ENCODE measurements at regions not wholly inside any gene's neighbourhood (a gene's known extent, or its start where the extent isn't known, plus 50 kb on each side); places are given as distances from the start of the nearest gene placed in this dataset.

DNA sequence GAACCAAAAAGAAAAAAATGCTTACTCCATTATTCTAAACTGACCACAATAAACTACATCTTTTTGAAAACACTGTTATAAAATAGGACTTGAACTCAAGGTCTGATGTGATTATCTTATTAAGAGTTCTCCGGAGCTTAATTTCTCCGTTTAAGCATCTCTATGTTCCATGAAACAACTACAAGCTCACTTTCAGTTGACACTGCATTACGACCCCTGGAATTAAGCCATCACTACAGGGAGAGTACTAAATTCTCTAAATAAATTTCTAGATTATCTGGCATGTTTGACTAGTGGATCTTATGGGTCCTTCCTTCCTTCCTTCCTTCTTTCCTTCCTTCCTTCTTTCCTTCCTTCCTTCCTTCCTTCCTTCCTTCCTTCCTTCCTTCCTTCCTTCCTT is 249.0 kb downstream of the IKZF2 start:
- Histone ChIP-seq H3K4me1 (ENCODE audit: insufficient read depth, low read length) (peaks cover 49% of the 10 kb centered on the region), H2AFZ (ENCODE audit: low read length) (no peak overlapping the region), H3K27ac (ENCODE audit: low read length) (peak overlapping the region; percentile 76), H3K27me3 (ENCODE audit: low read length) (no peaks in the 10 kb centered on the region), H4K20me1 (ENCODE audit: low read length) (no peaks in the 10 kb centered on the region), H3K79me2 (ENCODE audit: low read length) (no peaks in the 10 kb centered on the region), H3K9me2 (replicated peaks; ENCODE audit: low read length) (no peaks in the 10 kb centered on the region), H3K36me3 (ENCODE audit: low read depth, low read length) (no peaks in the 10 kb centered on the region), H3K4me3 (ENCODE audit: low read length) (no peak overlapping the region), H3K9me3 (ENCODE audit: low read length) (no peaks in the 10 kb centered on the region), H3F3A (ENCODE audit: low read length, unreplicated experiment) (peaks cover 10% of the 10 kb centered on the region), H3K4me2 (ENCODE audit: low read length) (no peak overlapping the region), H3K9ac (ENCODE audit: low read length) (0 out of 2 replicates have a peak overlapping the region, but pooled peaks have one; percentile 3)
- CTCF ChIA-PET: no interaction called here
- DNase-seq: no peak
- intact Hi-C loops (cut with micrococcal nuclease): no loop called here
- BruUV-seq (replicated peaks): no TSS peak
- TF ChIP-seq, protein P1, sequence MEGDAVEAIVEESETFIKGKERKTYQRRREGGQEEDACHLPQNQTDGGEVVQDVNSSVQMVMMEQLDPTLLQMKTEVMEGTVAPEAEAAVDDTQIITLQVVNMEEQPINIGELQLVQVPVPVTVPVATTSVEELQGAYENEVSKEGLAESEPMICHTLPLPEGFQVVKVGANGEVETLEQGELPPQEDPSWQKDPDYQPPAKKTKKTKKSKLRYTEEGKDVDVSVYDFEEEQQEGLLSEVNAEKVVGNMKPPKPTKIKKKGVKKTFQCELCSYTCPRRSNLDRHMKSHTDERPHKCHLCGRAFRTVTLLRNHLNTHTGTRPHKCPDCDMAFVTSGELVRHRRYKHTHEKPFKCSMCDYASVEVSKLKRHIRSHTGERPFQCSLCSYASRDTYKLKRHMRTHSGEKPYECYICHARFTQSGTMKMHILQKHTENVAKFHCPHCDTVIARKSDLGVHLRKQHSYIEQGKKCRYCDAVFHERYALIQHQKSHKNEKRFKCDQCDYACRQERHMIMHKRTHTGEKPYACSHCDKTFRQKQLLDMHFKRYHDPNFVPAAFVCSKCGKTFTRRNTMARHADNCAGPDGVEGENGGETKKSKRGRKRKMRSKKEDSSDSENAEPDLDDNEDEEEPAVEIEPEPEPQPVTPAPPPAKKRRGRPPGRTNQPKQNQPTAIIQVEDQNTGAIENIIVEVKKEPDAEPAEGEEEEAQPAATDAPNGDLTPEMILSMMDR (conservative IDR thresholded peaks at IDR 0.05; ENCODE audit: low read depth, low read length): no peak
- TF ChIP-seq EZH2phosphoT487 (IDR thresholded peaks at IDR 0.05; ENCODE audit: borderline replicate concordance, low read length): no peak
- no peak for TF ChIP-seq EZH2 (IDR thresholded peaks at IDR 0.05; ENCODE audit: low read length, unreplicated experiment)
- ATAC-seq: no peak
- POLR2A ChIA-PET (ENCODE audit: unreplicated experiment): no interaction called here

- no peaks in the 10 kb centered on the region for H4K20me1 ChIP-seq (ENCODE audit: low read length)
- H3K9ac ChIP-seq (ENCODE audit: low read length): 0 out of 2 replicates have a peak overlapping the region, but pooled peaks have one; percentile 3
- H3K9me3 ChIP-seq (ENCODE audit: low read length): no peaks in the 10 kb centered on the region
- H3K9me2 ChIP-seq (replicated peaks; ENCODE audit: low read length): no peaks in the 10 kb centered on the region
- intact Hi-C loops (cut with micrococcal nuclease): no loop called here
- DNase-seq (peak; percentile 62), ATAC-seq (peak; percentile 27)
- H3K36me3 ChIP-seq (ENCODE audit: low read depth, low read length): no peaks in the 10 kb centered on the region
- H2AFZ ChIP-seq (ENCODE audit: low read length): peak overlapping the region; percentile 40; the same call in 1 of the 2 replicates
- peak overlapping the region; percentile 76 for H3K27ac ChIP-seq (ENCODE audit: low read length)
- no peak for TF ChIP-seq EZH2 (IDR thresholded peaks at IDR 0.05; ENCODE audit: low read length, unreplicated experiment)
- TF ChIP-seq, protein P1 (conservative IDR thresholded peaks at IDR 0.05; ENCODE audit: low read depth, low read length): no peak
- ChIA-PET CTCF (no interaction called here), POLR2A (ENCODE audit: unreplicated experiment) (no interaction called here)
- peaks cover 9% of the 10 kb centered on the region for H3F3A ChIP-seq (ENCODE audit: low read length, unreplicated experiment)
- H3K79me2 ChIP-seq (ENCODE audit: low read length): no peaks in the 10 kb centered on the region
- H3K4me1 ChIP-seq (ENCODE audit: insufficient read depth, low read length): peaks cover 46% of the 10 kb centered on the region
- peak overlapping the region; percentile 21 for H3K4me2 ChIP-seq (ENCODE audit: low read length)
- H3K4me3 ChIP-seq (ENCODE audit: low read length): no peak overlapping the region
- no TSS peak for BruUV-seq (replicated peaks)
- no peaks in the 10 kb centered on the region for H3K27me3 ChIP-seq (ENCODE audit: low read length)
Measured at GRCh38 chr2:212901604-212902275, 249.7 kb downstream of the IKZF2 start.

DNA sequence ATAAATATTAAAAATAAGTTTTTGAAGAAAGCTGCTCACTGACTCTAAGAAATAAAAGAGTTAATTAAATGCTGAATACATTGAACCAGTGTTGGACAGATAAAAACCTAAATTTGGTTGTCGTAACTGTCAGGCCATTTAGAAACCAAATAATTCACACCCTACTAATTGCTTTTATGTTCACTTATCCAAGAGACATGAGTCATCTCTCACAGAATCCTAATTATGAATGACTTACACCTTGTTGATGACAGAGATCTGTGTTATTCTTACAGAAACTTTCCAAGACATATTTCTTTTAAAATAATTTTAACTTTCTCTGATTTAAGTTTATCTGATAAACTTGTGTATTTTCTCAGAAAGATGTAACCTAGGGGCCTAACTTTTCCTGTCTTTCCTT is 250.7 kb downstream of the IKZF2 start:
- Histone ChIP-seq H3K9ac (ENCODE audit: low read length) (no peak overlapping the region), H3K4me1 (ENCODE audit: insufficient read depth, low read length) (peaks cover 37% of the 10 kb centered on the region), H3K9me2 (replicated peaks; ENCODE audit: low read length) (no peaks in the 10 kb centered on the region), H3K27me3 (ENCODE audit: low read length) (no peaks in the 10 kb centered on the region), H3K9me3 (ENCODE audit: low read length) (no peaks in the 10 kb centered on the region), H3K27ac (ENCODE audit: low read length) (peak overlapping the region; percentile 76; the same call in 1 of the 2 replicates), H3K79me2 (ENCODE audit: low read length) (no peaks in the 10 kb centered on the region), H3K4me3 (ENCODE audit: low read length) (no peak overlapping the region), H3K36me3 (ENCODE audit: low read depth, low read length) (no peaks in the 10 kb centered on the region), H2AFZ (ENCODE audit: low read length) (no peak overlapping the region), H3K4me2 (ENCODE audit: low read length) (no peak overlapping the region), H4K20me1 (ENCODE audit: low read length) (no peaks in the 10 kb centered on the region), H3F3A (ENCODE audit: low read length, unreplicated experiment) (peaks cover 7% of the 10 kb centered on the region)
- no TSS peak for BruUV-seq (replicated peaks)
- CTCF ChIA-PET: no interaction called here
- no peak for TF ChIP-seq EZH2 (IDR thresholded peaks at IDR 0.05; ENCODE audit: low read length, unreplicated experiment)
- TF ChIP-seq, protein P1 (conservative IDR thresholded peaks at IDR 0.05; ENCODE audit: low read depth, low read length): no peak
- no peak for TF ChIP-seq EZH2phosphoT487 (IDR thresholded peaks at IDR 0.05; ENCODE audit: borderline replicate concordance, low read length)
- intact Hi-C loops (cut with micrococcal nuclease): no loop called here
- POLR2A ChIA-PET (ENCODE audit: unreplicated experiment): no interaction called here
- DNase-seq: no peak
- no peak for ATAC-seq

All from PC-3 (cell line).